ENCODE measurements at regions not wholly inside any gene's neighbourhood (a gene's known extent, or its start where the extent isn't known, plus 50 kb on each side); places are given as distances from the start of the nearest gene placed in this dataset.

GRCh38 chr19:27872370-27872769 is 1340.6 kb downstream of the UQCRFS1 start:
- POLR2A ChIA-PET (ENCODE audit: partially characterized antibody): no interaction called here
- Mint-ChIP-seq H3K36me3 (no peaks in the 10 kb centered on the region), H3K27ac (no peak overlapping the region), H3K9me3 (peaks cover 3 to 68% (median 26%) of the 10 kb centered on the region in 8 donors), H3K4me3 (no peak overlapping the region), H3K4me1 (no peaks in the 10 kb centered on the region), H3K27me3 (no peaks in the 10 kb centered on the region)
- Histone ChIP-seq H3K27me3 (ENCODE audit: insufficient read depth, low read length) (no peaks in the 10 kb centered on the region), H3K36me3 (ENCODE audit: insufficient read depth, low read length) (no peaks in the 10 kb centered on the region), H3K27ac (ENCODE audit: low read depth, low read length) (no peak overlapping the region), H3K4me1 (ENCODE audit: insufficient read depth, low read length) (no peaks in the 10 kb centered on the region), H3K9me3 (ENCODE audit: control insufficient read depth in 1 of 2, low read length in 2 of 2) (peaks cover 0 to 6% of the 10 kb centered on the region in 2 donors), H3K4me3 (ENCODE audit: low read length in 2 of 2) (no peak overlapping the region)
- no peak for DNase-seq
- intact Hi-C loops (cut with micrococcal nuclease): no loop called here
- CTCF ChIA-PET (ENCODE audit: partially characterized antibody): no interaction called here

GRCh38 chr19:27870293-27870692 is 1342.7 kb downstream of the UQCRFS1 start:
- Mint-ChIP-seq H3K4me1 (no peaks in the 10 kb centered on the region), H3K27me3 (no peaks in the 10 kb centered on the region), H3K9me3 (peaks cover 8 to 70% (median 32%) of the 10 kb centered on the region in 8 donors), H3K27ac (no peak overlapping the region), H3K36me3 (peaks cover 4 to 7% of the 10 kb centered on the region in 2 donors), H3K4me3 (no peak overlapping the region)
- Histone ChIP-seq H3K9me3 (ENCODE audit: control insufficient read depth in 1 of 2, low read length in 2 of 2) (peaks cover 0 to 6% of the 10 kb centered on the region in 2 donors), H3K27ac (ENCODE audit: low read depth, low read length) (no peak overlapping the region), H3K36me3 (ENCODE audit: insufficient read depth, low read length) (no peaks in the 10 kb centered on the region), H3K27me3 (ENCODE audit: insufficient read depth, low read length) (no peaks in the 10 kb centered on the region), H3K4me3 (ENCODE audit: low read length in 2 of 2) (no peak overlapping the region), H3K4me1 (ENCODE audit: insufficient read depth, low read length) (no peaks in the 10 kb centered on the region)
- ChIA-PET CTCF (ENCODE audit: partially characterized antibody) (no interaction called here), POLR2A (ENCODE audit: partially characterized antibody) (no interaction called here)
- intact Hi-C loops (cut with micrococcal nuclease): no loop called here
- no peak for DNase-seq

GRCh38 chr19:27868007-27868406 is 1344.9 kb downstream of the UQCRFS1 start:
- Mint-ChIP-seq H3K4me3 (no peak overlapping the region), H3K27ac (no peak overlapping the region), H3K36me3 (peaks cover 4 to 7% of the 10 kb centered on the region in 2 donors), H3K4me1 (no peaks in the 10 kb centered on the region), H3K27me3 (no peaks in the 10 kb centered on the region), H3K9me3 (peaks cover 8 to 75% (median 44%) of the 10 kb centered on the region in 8 donors)
- CTCF ChIA-PET (ENCODE audit: partially characterized antibody): no interaction called here
- no peak overlapping the region for H3K27ac ChIP-seq (ENCODE audit: low read depth, low read length)
- H3K36me3 ChIP-seq (ENCODE audit: insufficient read depth, low read length): no peaks in the 10 kb centered on the region
- POLR2A ChIA-PET (ENCODE audit: partially characterized antibody): no interaction called here
- no peaks in the 10 kb centered on the region for H3K4me1 ChIP-seq (ENCODE audit: insufficient read depth, low read length)
- peaks cover 0 to 6% of the 10 kb centered on the region in 2 donors for H3K9me3 ChIP-seq (ENCODE audit: control insufficient read depth in 1 of 2, low read length in 2 of 2)
- no peak overlapping the region for H3K4me3 ChIP-seq (ENCODE audit: low read length in 2 of 2)
- intact Hi-C loops (cut with micrococcal nuclease): no loop called here
- no peak for DNase-seq
- no peaks in the 10 kb centered on the region for H3K27me3 ChIP-seq (ENCODE audit: insufficient read depth, low read length)

- Mint-ChIP-seq H3K4me3 (no peak overlapping the region), H3K27ac (no peak overlapping the region), H3K27me3 (no peaks in the 10 kb centered on the region), H3K4me1 (no peaks in the 10 kb centered on the region), H3K9me3 (peaks cover 5 to 71% (median 50%) of the 10 kb centered on the region in 8 donors), H3K36me3 (peaks cover 4 to 7% of the 10 kb centered on the region in 2 donors)
- ChIA-PET POLR2A (ENCODE audit: partially characterized antibody) (no interaction called here), CTCF (ENCODE audit: partially characterized antibody) (no interaction called here)
- DNase-seq: no peak
- Histone ChIP-seq H3K27ac (ENCODE audit: low read depth, low read length) (no peak overlapping the region), H3K36me3 (ENCODE audit: insufficient read depth, low read length) (no peaks in the 10 kb centered on the region), H3K9me3 (ENCODE audit: control insufficient read depth in 1 of 2, low read length in 2 of 2) (peaks cover 0 to 16% of the 10 kb centered on the region in 2 donors), H3K27me3 (ENCODE audit: insufficient read depth, low read length) (no peaks in the 10 kb centered on the region), H3K4me3 (ENCODE audit: low read length in 2 of 2) (no peak overlapping the region), H3K4me1 (ENCODE audit: insufficient read depth, low read length) (no peaks in the 10 kb centered on the region)
- intact Hi-C loops (cut with micrococcal nuclease): no loop called here
These were observed 1346.8 kb downstream of the UQCRFS1 start for GRCh38 chr19:27865927-27866777.

GRCh38 chr19:27861411-27861975 is 1351.5 kb downstream of the UQCRFS1 start:
- Histone ChIP-seq H3K4me1 (ENCODE audit: insufficient read depth, low read length) (no peaks in the 10 kb centered on the region), H3K9me3 (ENCODE audit: control insufficient read depth in 1 of 2, low read length in 2 of 2) (peaks cover 0 to 33% of the 10 kb centered on the region in 2 donors), H3K36me3 (ENCODE audit: insufficient read depth, low read length) (no peaks in the 10 kb centered on the region), H3K4me3 (ENCODE audit: low read length in 2 of 2) (no peak overlapping the region), H3K27me3 (ENCODE audit: insufficient read depth, low read length) (no peaks in the 10 kb centered on the region), H3K27ac (ENCODE audit: low read depth, low read length) (no peak overlapping the region)
- DNase-seq: no peak
- intact Hi-C loops (cut with micrococcal nuclease): no loop called here
- Mint-ChIP-seq H3K9me3 (peaks cover 7 to 85% (median 79%) of the 10 kb centered on the region in 8 donors), H3K36me3 (peaks cover 12 to 13% of the 10 kb centered on the region in 2 donors), H3K4me1 (no peaks in the 10 kb centered on the region), H3K4me3 (no peak overlapping the region), H3K27ac (no peak overlapping the region), H3K27me3 (no peaks in the 10 kb centered on the region)
- POLR2A ChIA-PET (ENCODE audit: partially characterized antibody): no interaction called here
- CTCF ChIA-PET (ENCODE audit: partially characterized antibody): no interaction called here

- no peak overlapping the region for H3K4me3 ChIP-seq (ENCODE audit: low read length in 2 of 2)
- Mint-ChIP-seq H3K27ac (no peak overlapping the region), H3K4me1 (no peaks in the 10 kb centered on the region), H3K4me3 (no peak overlapping the region), H3K27me3 (no peaks in the 10 kb centered on the region), H3K9me3 (peaks cover 2 to 88% (median 80%) of the 10 kb centered on the region in 8 donors), H3K36me3 (peaks cover 5 to 9% of the 10 kb centered on the region in 2 donors)
- CTCF ChIA-PET (ENCODE audit: partially characterized antibody): no interaction called here
- POLR2A ChIA-PET (ENCODE audit: partially characterized antibody): no interaction called here
- H3K27ac ChIP-seq (ENCODE audit: low read depth, low read length): no peak overlapping the region
- intact Hi-C loops (cut with micrococcal nuclease): no loop called here
- H3K9me3 ChIP-seq (ENCODE audit: control insufficient read depth in 1 of 2, low read length in 2 of 2): peaks cover 0 to 33% of the 10 kb centered on the region in 2 donors
- no peak for DNase-seq
- no peaks in the 10 kb centered on the region for H3K27me3 ChIP-seq (ENCODE audit: insufficient read depth, low read length)
- no peaks in the 10 kb centered on the region for H3K36me3 ChIP-seq (ENCODE audit: insufficient read depth, low read length)
- no peaks in the 10 kb centered on the region for H3K4me1 ChIP-seq (ENCODE audit: insufficient read depth, low read length)
These were observed 1352.5 kb downstream of the UQCRFS1 start for GRCh38 chr19:27860309-27860934.

- ChIA-PET POLR2A (ENCODE audit: partially characterized antibody) (no interaction called here), CTCF (ENCODE audit: partially characterized antibody) (no interaction called here)
- Histone ChIP-seq H3K4me1 (ENCODE audit: insufficient read depth, low read length) (no peaks in the 10 kb centered on the region), H3K27me3 (ENCODE audit: insufficient read depth, low read length) (no peaks in the 10 kb centered on the region), H3K36me3 (ENCODE audit: insufficient read depth, low read length) (no peaks in the 10 kb centered on the region), H3K9me3 (ENCODE audit: control insufficient read depth in 1 of 2, low read length in 2 of 2) (peaks cover 0 to 33% of the 10 kb centered on the region in 2 donors), H3K27ac (ENCODE audit: low read depth, low read length) (no peak overlapping the region), H3K4me3 (ENCODE audit: low read length in 2 of 2) (no peak overlapping the region)
- H3K27me3 Mint-ChIP-seq: no peaks in the 10 kb centered on the region
- peaks cover 2 to 91% (median 79%) of the 10 kb centered on the region in 8 donors for H3K9me3 Mint-ChIP-seq
- no peak for DNase-seq
- no peaks in the 10 kb centered on the region for H3K4me1 Mint-ChIP-seq
- peaks cover 5 to 12% of the 10 kb centered on the region in 2 donors for H3K36me3 Mint-ChIP-seq
- H3K27ac Mint-ChIP-seq: no peak overlapping the region
- H3K4me3 Mint-ChIP-seq: no peak overlapping the region
- intact Hi-C loops (cut with micrococcal nuclease): no loop called here
These were observed 1353.3 kb downstream of the UQCRFS1 start for GRCh38 chr19:27859689-27860088.
